ENCODE measurements at regions not wholly inside any gene's neighbourhood (a gene's known extent, or its start where the extent isn't known, plus 50 kb on each side); places are given as distances from the start of the nearest gene placed in this dataset.

DNA sequence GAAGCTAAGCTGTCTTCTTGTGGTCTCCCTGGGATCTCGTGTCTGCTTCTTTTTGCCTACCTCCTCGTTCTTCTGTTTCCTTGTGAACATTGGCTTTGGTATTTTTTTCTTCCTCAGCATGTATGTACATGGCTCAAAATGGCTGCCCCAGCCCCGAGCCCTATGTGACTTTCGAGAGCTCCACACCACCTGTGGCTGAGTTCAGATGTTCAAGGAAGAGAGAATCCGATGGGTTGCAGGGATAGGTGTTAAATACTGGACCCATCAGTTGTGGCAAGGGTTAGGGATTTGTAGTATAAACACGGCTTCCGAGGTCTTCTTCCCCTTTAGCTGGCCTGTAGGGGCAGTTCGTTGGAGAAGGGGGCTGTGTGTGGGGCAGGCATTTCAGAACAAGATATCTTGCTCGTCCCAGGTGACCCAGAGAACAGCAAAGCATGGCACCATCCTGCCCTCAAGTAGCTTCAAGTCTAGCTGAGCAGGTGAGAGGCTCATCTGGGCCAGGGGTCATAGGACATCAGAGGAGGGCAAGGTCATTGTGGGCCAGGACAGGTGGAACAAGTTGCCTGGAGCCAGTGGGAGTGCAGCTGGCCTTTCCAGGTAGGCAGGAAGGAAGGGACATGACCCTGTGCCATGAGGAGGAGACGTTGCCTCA, 57.2 kb upstream of the COMTD1 start:
- TF ChIP-seq POLR2A (IDR thresholded peaks at IDR 0.05; ENCODE audit: low read length) (no peak), GATA1 (IDR thresholded peaks at IDR 0.05; ENCODE audit: low read depth, low read length) (no peak)
